ENCODE measurements at regions not wholly inside any gene's neighbourhood (a gene's known extent, or its start where the extent isn't known, plus 50 kb on each side); places are given as distances from the start of the nearest gene placed in this dataset.

DNA sequence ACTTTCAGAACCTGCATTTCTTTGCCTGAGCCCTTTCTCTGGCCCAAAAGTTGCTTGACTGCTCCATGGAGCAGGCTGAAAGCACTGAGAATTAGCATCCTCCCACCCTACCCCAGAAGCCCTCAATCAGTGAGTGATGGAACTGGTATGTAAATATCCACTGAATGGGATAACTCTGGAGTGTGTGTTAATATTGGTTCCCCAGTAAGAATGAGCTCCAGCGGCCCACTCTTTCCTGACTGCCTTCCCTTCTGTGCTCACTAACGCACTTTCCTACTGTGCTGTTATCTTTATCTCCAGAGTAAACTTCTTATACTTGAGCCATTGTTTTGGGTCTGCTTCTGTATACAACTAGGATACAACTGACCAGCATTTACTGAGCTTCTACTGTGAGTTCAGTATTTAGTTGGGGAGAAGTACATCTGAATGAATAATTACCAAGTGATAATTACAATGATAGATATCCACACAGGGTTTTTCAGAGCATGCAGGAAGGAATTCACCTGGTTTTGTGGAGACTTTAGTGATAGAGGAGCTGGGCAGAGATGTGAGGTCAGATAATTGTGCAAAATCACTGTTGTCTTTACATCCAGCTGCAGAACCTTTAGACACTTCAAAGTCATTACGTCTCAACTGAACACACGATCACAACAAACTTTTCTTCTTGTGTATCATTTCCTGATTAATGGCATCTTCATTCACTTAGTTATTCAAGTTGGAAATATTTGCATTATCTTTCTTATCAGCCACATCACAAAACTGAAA is 149.2 kb upstream of the BTG1 start:
- H3K4me3 ChIP-seq (ENCODE audit: low read depth, low read length): no peak overlapping the region
- no peaks in the 10 kb centered on the region; the same call in 1 of the 2 replicates for H3K4me1 ChIP-seq
- no peaks in the 10 kb centered on the region for H3K27me3 ChIP-seq
- no peak for DNase-seq
- H3K9me3 ChIP-seq: no peaks in the 10 kb centered on the region
- no peaks in the 10 kb centered on the region for H3K36me3 ChIP-seq
- TF ChIP-seq, protein P1, sequence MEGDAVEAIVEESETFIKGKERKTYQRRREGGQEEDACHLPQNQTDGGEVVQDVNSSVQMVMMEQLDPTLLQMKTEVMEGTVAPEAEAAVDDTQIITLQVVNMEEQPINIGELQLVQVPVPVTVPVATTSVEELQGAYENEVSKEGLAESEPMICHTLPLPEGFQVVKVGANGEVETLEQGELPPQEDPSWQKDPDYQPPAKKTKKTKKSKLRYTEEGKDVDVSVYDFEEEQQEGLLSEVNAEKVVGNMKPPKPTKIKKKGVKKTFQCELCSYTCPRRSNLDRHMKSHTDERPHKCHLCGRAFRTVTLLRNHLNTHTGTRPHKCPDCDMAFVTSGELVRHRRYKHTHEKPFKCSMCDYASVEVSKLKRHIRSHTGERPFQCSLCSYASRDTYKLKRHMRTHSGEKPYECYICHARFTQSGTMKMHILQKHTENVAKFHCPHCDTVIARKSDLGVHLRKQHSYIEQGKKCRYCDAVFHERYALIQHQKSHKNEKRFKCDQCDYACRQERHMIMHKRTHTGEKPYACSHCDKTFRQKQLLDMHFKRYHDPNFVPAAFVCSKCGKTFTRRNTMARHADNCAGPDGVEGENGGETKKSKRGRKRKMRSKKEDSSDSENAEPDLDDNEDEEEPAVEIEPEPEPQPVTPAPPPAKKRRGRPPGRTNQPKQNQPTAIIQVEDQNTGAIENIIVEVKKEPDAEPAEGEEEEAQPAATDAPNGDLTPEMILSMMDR (IDR thresholded peaks at IDR 0.05; ENCODE audit: low read depth, low read length): no peak

DNA sequence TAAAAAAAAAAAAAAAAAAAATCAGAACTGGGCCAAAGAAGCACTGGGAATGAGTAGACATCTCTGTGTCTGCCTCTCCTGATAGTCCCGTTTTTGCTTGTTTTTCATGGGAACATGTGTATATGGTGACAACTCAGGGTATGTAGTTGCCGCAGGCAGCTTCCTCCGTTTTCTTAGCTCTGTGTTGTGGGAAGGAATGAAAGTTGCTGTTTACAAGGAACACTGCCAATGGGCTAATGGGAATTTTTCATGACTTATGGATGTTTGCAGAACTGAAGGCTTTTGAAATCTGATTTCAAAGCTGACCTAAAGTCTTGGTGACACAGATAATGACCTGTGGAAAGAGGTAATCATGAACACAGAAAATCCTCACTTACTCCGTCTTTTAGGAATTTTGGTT is 146.4 kb upstream of the BTG1 start:
- no peaks in the 10 kb centered on the region for H3K36me3 ChIP-seq
- no peak for DNase-seq
- TF ChIP-seq, protein P1 (IDR thresholded peaks at IDR 0.05; ENCODE audit: low read depth, low read length): no peak
- H3K4me1 ChIP-seq: no peaks in the 10 kb centered on the region
- no peaks in the 10 kb centered on the region for H3K9me3 ChIP-seq
- no peak overlapping the region for H3K4me3 ChIP-seq (ENCODE audit: low read depth, low read length)
- no peaks in the 10 kb centered on the region for H3K27me3 ChIP-seq

DNA sequence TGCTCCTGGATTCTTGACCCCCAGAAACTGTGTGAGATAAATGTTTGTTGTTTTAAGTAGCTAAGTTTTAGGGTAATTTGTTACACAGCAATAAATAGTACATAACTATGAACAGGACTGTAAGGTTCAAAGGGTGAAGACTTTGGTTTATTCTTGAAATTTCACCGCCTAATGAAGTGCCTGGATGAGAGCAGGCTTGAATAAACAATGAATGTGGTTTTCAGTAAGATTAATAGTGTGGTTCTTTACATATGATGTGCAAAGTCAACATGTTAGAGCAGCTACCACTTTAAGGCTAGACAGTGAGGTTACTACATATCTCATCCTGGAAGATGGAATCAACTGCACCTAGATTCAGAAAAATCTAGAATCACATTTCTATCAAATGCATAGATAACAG is 145.2 kb upstream of the BTG1 start:
- Histone ChIP-seq H3K4me1 (no peaks in the 10 kb centered on the region), H3K4me3 (ENCODE audit: low read depth, low read length) (no peak overlapping the region), H3K27me3 (no peaks in the 10 kb centered on the region), H3K9me3 (no peaks in the 10 kb centered on the region), H3K36me3 (no peaks in the 10 kb centered on the region)
- TF ChIP-seq, protein P1 (IDR thresholded peaks at IDR 0.05; ENCODE audit: low read depth, low read length): no peak
- no peak for DNase-seq

DNA sequence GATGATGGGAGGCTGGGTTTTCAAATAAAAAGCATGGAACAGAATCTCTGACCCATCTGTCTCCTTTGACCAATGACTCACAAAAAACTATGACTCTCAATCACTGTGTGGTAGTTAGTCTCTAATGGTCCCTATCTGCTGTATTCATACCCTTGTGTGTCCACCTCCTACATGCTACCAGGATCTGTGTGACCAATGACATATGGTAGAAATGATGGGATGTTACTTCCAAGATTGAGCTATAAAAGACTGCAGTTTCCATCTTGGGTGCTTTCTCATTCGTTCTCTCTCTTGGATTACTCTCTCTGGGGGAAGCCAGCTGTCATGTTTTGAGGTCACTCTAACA is 144.7 kb upstream of the BTG1 start:
- TF ChIP-seq, protein P1 (IDR thresholded peaks at IDR 0.05; ENCODE audit: low read depth, low read length): no peak
- Histone ChIP-seq H3K36me3 (no peaks in the 10 kb centered on the region), H3K27me3 (no peaks in the 10 kb centered on the region), H3K9me3 (no peaks in the 10 kb centered on the region), H3K4me1 (no peaks in the 10 kb centered on the region), H3K4me3 (ENCODE audit: low read depth, low read length) (no peak overlapping the region)
- no peak for DNase-seq

DNA sequence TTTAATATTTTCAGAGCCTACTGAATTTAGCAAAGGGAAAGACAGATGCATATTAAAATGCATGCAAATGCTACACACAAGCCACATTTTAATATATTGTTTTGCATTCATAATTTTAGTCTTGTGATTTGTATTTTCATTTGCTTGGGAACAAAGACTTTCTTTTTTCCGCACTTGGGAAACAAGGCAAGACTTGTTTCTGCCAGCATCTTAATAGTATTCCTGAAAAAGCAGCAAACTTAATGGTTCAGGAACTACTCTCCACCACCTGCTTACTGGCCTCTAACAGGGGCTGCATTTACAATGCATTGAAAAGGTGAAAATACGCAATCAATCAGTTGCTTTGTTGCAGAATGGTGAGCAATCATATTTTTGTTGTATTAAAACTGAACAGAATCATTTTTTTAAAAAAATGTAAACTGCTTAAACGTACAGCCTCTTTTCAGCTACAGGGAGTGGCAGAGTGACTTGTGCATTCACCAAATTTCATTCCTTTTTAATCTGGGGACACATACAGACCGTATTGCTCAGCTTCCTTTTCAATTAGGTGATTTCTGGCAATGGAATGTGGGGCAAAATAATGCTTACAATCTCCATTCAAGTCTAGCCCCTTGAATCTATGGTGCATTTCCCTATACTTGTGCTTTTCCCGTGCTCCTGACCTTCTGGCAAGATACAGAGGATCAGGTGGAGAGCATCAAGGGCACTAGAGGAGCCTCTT is 144.1 kb upstream of the BTG1 start:
- DNase-seq: no peak
- Histone ChIP-seq H3K4me3 (ENCODE audit: low read depth, low read length) (no peak overlapping the region), H3K27me3 (no peaks in the 10 kb centered on the region), H3K36me3 (no peaks in the 10 kb centered on the region), H3K9me3 (no peaks in the 10 kb centered on the region), H3K4me1 (no peaks in the 10 kb centered on the region)
- TF ChIP-seq, protein P1 (IDR thresholded peaks at IDR 0.05; ENCODE audit: low read depth, low read length): no peak

DNA sequence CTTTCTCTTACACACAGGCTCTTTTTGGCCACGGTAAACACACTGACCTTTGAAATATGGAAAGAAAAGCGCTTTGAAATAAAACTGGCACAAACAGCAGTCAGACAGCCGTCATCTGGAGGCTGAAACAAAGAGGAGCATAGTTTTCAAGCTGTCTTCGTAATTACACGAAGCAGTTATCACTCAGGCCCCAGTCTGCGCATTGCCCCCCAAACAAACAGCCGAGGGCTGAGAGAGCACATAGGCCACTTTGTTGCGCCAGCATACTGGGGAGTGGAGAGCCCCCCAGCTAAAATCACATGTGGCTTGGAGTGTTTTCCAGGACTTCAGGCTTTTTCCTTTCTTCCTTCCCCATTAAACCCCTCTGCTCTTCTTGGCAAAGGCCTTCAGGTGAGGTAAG is 142.9 kb upstream of the BTG1 start:
- Histone ChIP-seq H3K9me3 (no peaks in the 10 kb centered on the region), H3K4me3 (ENCODE audit: low read depth, low read length) (no peak overlapping the region), H3K4me1 (no peaks in the 10 kb centered on the region), H3K27me3 (no peaks in the 10 kb centered on the region), H3K36me3 (no peaks in the 10 kb centered on the region)
- TF ChIP-seq, protein P1 (IDR thresholded peaks at IDR 0.05; ENCODE audit: low read depth, low read length): no peak
- no peak for DNase-seq

All from BE2C (cell line).